Liver (tissue), 3 donors: ENCODE measurements at regions not wholly inside any gene's neighbourhood (a gene's known extent, or its start where the extent isn't known, plus 50 kb on each side); places are given as distances from the start of the nearest gene placed in this dataset.

ENCODE experiments used
- ATF3 ChIP-seq: IDR thresholded peaks from 2 replicates; pipeline ENCODE4 v1.6.1; 2016; ENCODE audit warnings: antibody characterized with exemption
- CTCF ChIP-seq: fragments of 150-350 bp; IDR thresholded peaks from 2 replicates; pipeline ENCODE4 v1.5.1; 2017; ENCODE audit warnings: improper control_type of control experiment, low read depth, low read length; ENCODE audit not compliant: missing input control
- EGR1 ChIP-seq, 2 donors: IDR thresholded peaks; 2 replicates each; pipeline ENCODE4 v1.6.1; 2016 to 2018; ENCODE audit warnings: antibody characterized with exemption in 2 of 2, low read depth in 2 of 2
- FOXA1 ChIP-seq: IDR thresholded peaks from 2 replicates; pipeline ENCODE4 v1.6.1; 2016; ENCODE audit warnings: antibody characterized with exemption
- GABPA ChIP-seq, 2 donors: IDR thresholded peaks in 1 of 2; conservative IDR thresholded peaks in 1 of 2; 2 replicates each; pipeline ENCODE4 v1.6.1; 2016; ENCODE audit warnings: antibody characterized with exemption in 2 of 2, mild to moderate bottlenecking in 1 of 2, moderate library complexity in 1 of 2
- JUND ChIP-seq, 2 donors: IDR thresholded peaks; 2 replicates each; pipeline ENCODE4 v1.6.1; 2016; ENCODE audit warnings: antibody characterized with exemption in 2 of 2
- NR2F2 ChIP-seq: IDR thresholded peaks from 2 replicates; pipeline ENCODE4 v1.6.1; 2016; ENCODE audit warnings: antibody characterized with exemption
- RAD21 ChIP-seq, 2 donors: IDR thresholded peaks; 2 replicates each; pipeline ENCODE4 v1.6.1; 2016; ENCODE audit warnings: antibody characterized with exemption in 2 of 2, mild to moderate bottlenecking in 2 of 2
- RXRA ChIP-seq, 2 donors: IDR thresholded peaks; 2 replicates each; pipeline ENCODE4 v1.6.1; 2017 to 2018; ENCODE audit warnings: antibody characterized with exemption in 2 of 2, mild to moderate bottlenecking in 1 of 2
- SP1 ChIP-seq: IDR thresholded peaks from 2 replicates; pipeline ENCODE4 v1.6.1; 2018; ENCODE audit warnings: antibody characterized with exemption, mild to moderate bottlenecking
- TAF1 ChIP-seq: conservative IDR thresholded peaks from 2 replicates; pipeline ENCODE4 v1.6.1; 2016; ENCODE audit warnings: antibody characterized with exemption, mild to moderate bottlenecking
- YY1 ChIP-seq: IDR thresholded peaks from 2 replicates; pipeline ENCODE4 v1.6.1; 2016; ENCODE audit warnings: antibody characterized with exemption, mild to moderate bottlenecking
- TF ChIP-seq, protein P1 (sequence below): IDR thresholded peaks from 2 replicates; pipeline ENCODE4 v1.6.1; 2016; ENCODE audit warnings: antibody characterized with exemption
- TF ChIP-seq, protein P2 (sequence below): IDR thresholded peaks from 2 replicates; pipeline ENCODE4 v1.6.1; 2016; ENCODE audit warnings: antibody characterized with exemption, mild to moderate bottlenecking
- donor health status: healthy.
- donor health status: healthy.

DNA sequence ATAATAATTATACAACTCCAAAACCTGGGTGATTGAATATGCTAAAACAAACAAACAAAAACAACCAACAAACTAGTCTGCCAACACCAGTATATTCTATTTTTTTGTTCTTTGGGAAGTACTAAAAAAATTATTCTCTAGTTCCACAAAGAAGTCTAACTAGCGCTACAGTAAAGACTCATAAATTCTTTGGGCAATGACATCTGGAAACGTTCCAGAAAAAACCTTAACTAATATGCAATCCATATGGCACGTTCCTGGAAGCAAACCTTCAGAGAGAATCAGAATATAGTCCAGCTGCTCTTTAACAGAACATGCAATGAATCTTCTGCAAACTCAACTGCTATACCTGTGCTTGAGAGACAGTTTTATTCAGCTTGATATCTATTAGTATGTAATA, 500.1 kb downstream of the TRAM1L1 start:
- TF ChIP-seq, protein P1, sequence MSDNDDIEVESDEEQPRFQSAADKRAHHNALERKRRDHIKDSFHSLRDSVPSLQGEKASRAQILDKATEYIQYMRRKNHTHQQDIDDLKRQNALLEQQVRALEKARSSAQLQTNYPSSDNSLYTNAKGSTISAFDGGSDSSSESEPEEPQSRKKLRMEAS = no peak
- no peak for TF ChIP-seq CTCF
- TF ChIP-seq TAF1 = no peak
- TF ChIP-seq GABPA (IDR thresholded peaks at IDR 0.05 in 1 of 2, conservative IDR thresholded peaks at IDR 0.05 in 1 of 2) = no peak
- no peak for TF ChIP-seq YY1
- no peak for TF ChIP-seq NR2F2
- TF ChIP-seq, protein P2, sequence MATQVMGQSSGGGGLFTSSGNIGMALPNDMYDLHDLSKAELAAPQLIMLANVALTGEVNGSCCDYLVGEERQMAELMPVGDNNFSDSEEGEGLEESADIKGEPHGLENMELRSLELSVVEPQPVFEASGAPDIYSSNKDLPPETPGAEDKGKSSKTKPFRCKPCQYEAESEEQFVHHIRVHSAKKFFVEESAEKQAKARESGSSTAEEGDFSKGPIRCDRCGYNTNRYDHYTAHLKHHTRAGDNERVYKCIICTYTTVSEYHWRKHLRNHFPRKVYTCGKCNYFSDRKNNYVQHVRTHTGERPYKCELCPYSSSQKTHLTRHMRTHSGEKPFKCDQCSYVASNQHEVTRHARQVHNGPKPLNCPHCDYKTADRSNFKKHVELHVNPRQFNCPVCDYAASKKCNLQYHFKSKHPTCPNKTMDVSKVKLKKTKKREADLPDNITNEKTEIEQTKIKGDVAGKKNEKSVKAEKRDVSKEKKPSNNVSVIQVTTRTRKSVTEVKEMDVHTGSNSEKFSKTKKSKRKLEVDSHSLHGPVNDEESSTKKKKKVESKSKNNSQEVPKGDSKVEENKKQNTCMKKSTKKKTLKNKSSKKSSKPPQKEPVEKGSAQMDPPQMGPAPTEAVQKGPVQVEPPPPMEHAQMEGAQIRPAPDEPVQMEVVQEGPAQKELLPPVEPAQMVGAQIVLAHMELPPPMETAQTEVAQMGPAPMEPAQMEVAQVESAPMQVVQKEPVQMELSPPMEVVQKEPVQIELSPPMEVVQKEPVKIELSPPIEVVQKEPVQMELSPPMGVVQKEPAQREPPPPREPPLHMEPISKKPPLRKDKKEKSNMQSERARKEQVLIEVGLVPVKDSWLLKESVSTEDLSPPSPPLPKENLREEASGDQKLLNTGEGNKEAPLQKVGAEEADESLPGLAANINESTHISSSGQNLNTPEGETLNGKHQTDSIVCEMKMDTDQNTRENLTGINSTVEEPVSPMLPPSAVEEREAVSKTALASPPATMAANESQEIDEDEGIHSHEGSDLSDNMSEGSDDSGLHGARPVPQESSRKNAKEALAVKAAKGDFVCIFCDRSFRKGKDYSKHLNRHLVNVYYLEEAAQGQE = no peak
- TF ChIP-seq RAD21 (IDR thresholded peaks at IDR 0.05) = no peak
- TF ChIP-seq JUND (IDR thresholded peaks at IDR 0.05) = no peak
- no peak for TF ChIP-seq FOXA1
- no peak for TF ChIP-seq ATF3
- TF ChIP-seq RXRA (IDR thresholded peaks at IDR 0.05) = no peak
- TF ChIP-seq SP1 = no peak
- no peak for TF ChIP-seq EGR1 (IDR thresholded peaks at IDR 0.05; ENCODE audit: low read depth in 2 of 2)
